HG03039 (cell line): ENCODE measurements at regions not wholly inside any gene's neighbourhood (a gene's known extent, or its start where the extent isn't known, plus 50 kb on each side); places are given as distances from the start of the nearest gene placed in this dataset.
"Not testable (repeated sequence)": the region's sequence is repeated elsewhere in the genome, so short reads cannot be mapped to it uniquely, and the experiment has no call there.

Experiments used
- ATAC-seq: cut with Tn5 transposase; IDR thresholded peaks from one replicate; pipeline ENCODE4 v1.9.1; 2021; ENCODE audit warnings: mild to moderate bottlenecking, moderate library complexity; ENCODE audit not compliant: unreplicated experiment

DNA sequence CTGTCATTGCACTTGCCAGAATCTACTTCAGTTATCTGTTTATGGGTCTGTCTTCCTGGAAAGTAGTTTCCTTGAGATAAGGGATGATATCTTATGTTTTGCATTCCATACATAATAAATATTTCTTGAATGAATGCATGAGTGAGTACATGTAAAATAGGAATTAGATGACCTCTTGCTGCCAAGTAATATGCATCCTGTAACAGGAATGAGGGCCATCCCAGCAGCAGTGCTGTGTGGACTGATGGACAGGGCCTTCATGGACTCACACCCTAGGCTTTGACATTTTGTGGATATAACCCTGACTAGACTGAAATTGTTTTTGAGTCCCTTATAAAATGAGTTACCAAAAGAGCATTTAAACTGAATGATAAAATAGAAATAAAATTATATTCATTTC is 77.2 kb upstream of the NEIL3 start:
- ATAC-seq, result no peak

DNA sequence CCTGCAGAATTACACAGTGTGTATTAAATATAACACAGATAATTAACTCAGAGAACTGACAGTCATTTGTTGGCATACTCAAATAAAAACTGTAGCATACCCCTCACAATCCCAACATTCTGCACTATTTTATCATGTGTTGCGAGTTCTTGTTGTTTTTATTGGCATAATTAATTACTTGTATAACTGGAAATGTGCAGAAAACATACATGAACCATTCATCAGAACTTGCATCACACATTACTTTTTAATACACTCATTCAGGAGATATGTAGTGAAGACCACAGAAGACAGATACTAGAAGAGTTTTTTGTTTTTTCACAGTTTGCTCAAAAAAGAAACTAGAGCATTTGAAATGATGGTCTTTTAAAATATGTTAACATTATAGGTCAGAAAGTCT is 74.6 kb upstream of the NEIL3 start:
- ATAC-seq, result no peak

DNA sequence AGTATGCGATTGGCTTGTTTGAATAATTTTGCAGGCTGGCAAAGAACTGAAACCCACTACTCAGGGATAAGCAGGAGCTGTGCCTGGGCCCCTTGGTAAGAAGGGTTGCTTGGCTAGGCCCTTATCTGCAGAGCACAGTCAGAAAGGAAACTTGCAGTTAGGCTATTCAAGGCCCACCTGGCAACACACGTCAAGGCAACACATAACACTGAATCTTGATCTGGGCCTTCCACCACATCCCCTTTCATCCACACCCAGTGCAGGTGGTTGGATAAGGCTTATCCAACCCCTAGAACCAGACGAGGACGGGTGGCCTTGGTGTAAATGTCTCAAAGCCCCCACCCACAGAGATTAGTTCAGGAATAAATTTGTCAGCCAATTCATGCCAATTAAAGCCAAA is 72.8 kb upstream of the NEIL3 start:
- no peak for ATAC-seq

DNA sequence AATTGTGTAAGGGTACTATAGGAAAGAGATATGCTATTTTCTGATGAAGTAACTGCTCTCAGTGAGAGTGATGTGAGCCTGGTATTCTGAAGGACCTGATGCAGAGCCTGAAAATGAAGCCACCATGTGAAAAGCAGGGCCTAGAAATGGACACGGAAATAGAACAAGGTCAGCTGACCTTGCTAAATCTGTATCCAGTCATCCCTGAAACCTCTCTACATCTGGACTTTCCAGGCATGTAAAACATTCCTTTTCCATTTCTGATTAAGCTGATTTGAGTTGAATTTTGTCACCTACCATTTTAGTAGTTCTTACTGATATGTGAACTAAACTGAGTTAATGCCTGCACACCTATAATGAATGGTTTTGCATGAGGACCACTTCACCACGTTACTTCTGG is 72.4 kb upstream of the NEIL3 start:
- no peak for ATAC-seq

DNA sequence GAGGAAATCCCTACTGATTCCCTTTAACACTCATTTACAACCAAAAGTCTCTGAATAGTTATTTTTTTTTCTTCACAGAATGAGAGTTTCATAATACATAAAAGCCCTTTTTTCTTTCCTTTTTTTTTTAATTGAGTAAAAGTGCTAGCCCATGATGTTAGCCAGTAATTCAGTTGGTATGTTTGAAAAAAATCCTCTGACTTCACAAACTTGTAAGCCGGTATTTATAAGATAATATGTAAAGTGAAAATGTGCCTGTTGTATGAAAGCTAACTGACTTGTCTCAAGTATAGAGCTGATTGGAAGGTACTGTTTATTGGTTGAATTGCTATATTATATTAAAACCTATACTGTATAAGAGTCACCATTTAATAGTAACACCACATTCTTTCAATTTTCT is 70.2 kb upstream of the NEIL3 start:
- no peak for ATAC-seq

DNA sequence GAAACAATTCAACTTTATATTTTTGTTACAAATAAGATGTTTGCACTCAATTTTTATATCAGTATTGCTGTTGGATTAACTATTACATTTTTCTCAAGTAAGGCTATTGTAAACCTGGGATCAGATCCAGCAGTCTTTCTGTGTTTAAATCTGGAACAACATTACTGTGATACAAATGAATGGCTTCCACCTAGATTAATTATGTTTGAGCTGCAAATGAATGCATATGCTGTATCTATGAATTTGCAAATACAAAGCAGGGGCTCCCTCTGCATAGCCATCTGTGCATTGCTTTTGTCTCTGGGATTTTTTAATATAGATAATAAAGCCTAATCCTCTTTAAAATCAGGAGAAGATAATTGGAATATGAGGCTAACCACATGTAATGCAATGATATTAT is 69.8 kb upstream of the NEIL3 start:
- ATAC-seq, result no peak

- no peak for ATAC-seq
Observed at GRCh38 chr4:177242651-177243286, 66.9 kb upstream of the NEIL3 start.

GRCh38 chr4:177246641-177247584 is 62.8 kb upstream of the NEIL3 start:
- no peak for ATAC-seq

DNA sequence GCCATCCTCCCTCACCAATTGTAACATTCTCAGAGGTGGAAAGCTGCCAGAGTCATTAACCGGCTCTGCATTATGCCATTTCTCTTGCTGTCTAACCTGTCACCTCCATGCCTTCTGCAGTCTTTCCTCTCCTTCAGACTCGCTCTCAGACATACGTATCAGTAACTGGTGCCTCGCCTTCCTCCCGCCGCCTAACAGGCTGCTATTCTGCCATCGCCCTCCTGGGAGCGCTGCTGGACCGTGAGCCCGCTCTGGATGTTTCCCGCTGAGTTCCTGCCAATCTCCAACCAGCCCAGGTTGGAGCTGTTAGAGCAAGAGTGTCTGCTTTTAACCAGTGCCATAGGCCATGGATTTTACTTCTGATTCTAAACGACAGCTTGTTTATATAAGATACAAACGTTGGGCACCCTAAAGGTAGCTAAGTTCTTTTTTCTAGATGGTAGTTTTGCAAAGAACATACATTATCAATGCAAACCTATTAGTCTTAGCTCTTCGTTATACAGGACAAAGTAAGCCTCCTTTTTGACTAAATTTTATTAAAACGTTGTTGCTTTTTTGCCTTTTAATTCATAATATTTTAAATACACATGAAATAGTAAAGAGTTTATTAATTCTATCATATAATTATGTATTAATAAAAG is 59.5 kb upstream of the NEIL3 start:
- peak; percentile 93 for ATAC-seq

GRCh38 chr4:177251237-177251636 is 58.4 kb upstream of the NEIL3 start:
- no peak for ATAC-seq

DNA sequence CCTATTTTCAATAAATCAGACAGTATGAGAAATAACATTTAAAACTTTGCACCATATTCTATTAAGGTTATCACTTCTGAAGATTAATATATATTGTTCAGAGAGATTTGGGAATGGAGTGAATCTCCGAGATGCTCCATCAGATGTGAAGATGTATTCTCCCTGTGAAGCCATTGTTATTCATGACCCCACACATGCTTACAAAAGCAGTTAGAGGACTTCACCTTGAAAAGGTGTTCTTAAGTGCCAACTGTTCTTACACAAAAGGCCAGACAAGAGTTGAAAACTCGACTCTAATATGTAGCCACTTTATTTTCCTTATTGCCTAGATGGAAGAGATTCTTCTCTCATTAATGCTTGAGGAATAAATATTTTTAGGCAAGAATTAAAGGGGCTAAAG is 54.3 kb upstream of the NEIL3 start:
- no peak for ATAC-seq

GRCh38 chr4:177256950-177257349 is 52.7 kb upstream of the NEIL3 start:
- ATAC-seq, result no peak

DNA sequence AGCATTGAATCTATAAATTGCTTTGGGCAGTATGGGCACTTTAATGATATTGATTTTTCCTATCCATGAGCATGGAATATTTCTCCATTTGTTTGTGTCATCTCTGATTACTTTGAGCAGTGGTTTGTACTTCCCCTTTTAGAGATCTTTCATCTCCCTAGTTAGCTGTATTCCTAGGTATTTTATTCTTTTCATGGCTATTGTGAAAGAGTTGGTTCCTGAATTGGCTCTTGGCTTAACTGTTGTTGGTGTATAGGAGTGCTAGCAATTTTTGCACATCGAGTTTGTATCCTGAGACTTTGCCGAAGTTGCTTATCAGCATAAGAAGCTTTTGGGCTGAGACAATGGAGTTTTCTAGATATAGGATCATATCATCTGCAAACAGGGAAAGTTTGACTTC is 50.2 kb upstream of the NEIL3 start:
- ATAC-seq, result not testable (repeated sequence)
